HEK293T (cell line): ENCODE measurements at regions not wholly inside any gene's neighbourhood (a gene's known extent, or its start where the extent isn't known, plus 50 kb on each side); places are given as distances from the start of the nearest gene placed in this dataset.

ENCODE experiments used
- FOXK2 ChIP-seq: fragments of 450-650 bp; IDR thresholded peaks from 2 replicates; pipeline ENCODE4 v1.6.1; 2016; ENCODE audit warnings: mild to moderate bottlenecking
- FOXM1 ChIP-seq: fragments of 450-650 bp; IDR thresholded peaks from 2 replicates; pipeline ENCODE4 v1.6.1; 2017; ENCODE audit warnings: mild to moderate bottlenecking, borderline replicate concordance
- LEF1 ChIP-seq: fragments of 450-650 bp; IDR thresholded peaks from 2 replicates; pipeline ENCODE4 v1.6.1; 2017; ENCODE audit warnings: mild to moderate bottlenecking, borderline replicate concordance

DNA sequence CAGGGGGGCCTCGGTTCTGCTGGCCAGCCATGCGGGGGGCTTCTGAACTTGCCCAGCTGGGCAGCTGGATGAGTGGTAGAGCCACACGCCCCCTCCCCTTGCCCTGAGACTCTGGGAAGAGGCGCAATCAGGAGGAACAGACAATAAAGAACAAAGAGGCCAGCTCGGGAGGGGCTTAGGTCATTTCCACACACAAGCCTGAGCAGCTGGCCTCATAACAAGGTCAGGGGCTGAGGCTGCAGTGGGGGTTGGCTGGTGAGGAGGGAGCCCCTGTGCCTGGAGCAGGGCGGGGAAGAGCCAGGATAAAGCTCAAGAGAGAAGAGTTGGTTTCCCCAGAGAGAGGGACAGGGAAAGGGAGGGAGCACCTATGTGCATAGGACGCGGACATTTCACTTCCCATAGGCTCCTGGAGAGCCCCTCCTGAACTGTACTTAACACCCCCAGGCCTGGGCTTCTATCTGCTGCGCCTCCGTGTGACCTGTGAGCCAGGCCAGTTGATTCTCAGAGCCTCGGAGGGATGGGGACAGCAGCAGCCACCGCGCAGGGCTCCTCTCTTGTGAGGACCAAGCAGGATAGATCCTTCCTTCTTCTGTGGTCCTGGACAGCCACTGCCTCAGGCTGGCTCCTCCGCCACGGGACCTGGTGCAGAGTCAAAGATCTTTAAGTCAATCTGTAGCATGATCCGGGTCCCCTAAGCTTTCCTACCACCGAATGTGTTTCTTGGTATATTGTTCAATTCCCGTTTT is 75.3 kb upstream of the GGTA1 start:
- TF ChIP-seq LEF1 (no peak), FOXM1 (no peak), FOXK2 (no peak)
